MM.1S (cell line): ENCODE measurements at regions not wholly inside any gene's neighbourhood (a gene's known extent, or its start where the extent isn't known, plus 50 kb on each side); places are given as distances from the start of the nearest gene placed in this dataset.
"Not testable (repeated sequence)": the region's sequence is repeated elsewhere in the genome, so short reads cannot be mapped to it uniquely, and the experiment has no call there.

Experiments
- CTCF ChIP-seq: fragments of 300-600 bp; sonication (generic); IDR thresholded peaks from 2 replicates; pipeline ENCODE4 v1.5.1; 2016; ENCODE audit warnings: antibody characterized with exemption, low read length, mixed read lengths
- EZH2phosphoT487 ChIP-seq: fragments of 300-600 bp; sonication (generic); IDR thresholded peaks from 2 replicates; pipeline ENCODE4 v1.6.1; 2018; ENCODE audit warnings: antibody characterized with exemption, low read length

- not testable (repeated sequence) for TF ChIP-seq CTCF, EZH2phosphoT487
These were observed 73.8 kb upstream of the DAPK1 start for GRCh38 chr9:87423885-87424284.
